PC-9 (cell line): ENCODE measurements at regions not wholly inside any gene's neighbourhood (a gene's known extent, or its start where the extent isn't known, plus 50 kb on each side); places are given as distances from the start of the nearest gene placed in this dataset.

Source experiments
- BruUV-seq: library from RNA; stranded (reverse); fragments of 400-500 nt; replicated peaks from 2 replicates; lab custom pipeline; 2021; lab: Mats Ljungman, UMichigan
- CTCF ChIA-PET: fragments of 300-600 bp; sonication (Branson Sonifier 250); formaldehyde crosslinking; loops from one replicate; lab custom pipeline; 2022; ENCODE audit warnings: antibody characterized with exemption; lab: Charles Lee
- POLR2A ChIA-PET: fragments of 300-600 bp; sonication (Branson Sonifier 250); formaldehyde crosslinking; loops from one replicate; lab custom pipeline; 2022; ENCODE audit warnings: antibody characterized with exemption; ENCODE audit not compliant: unreplicated experiment; lab: Charles Lee
- DNase-seq, 2 experiments: peaks; one replicate each; pipeline versions ENCODE4 v3.0.0 to v3.0.0-alpha.2; 2015 to 2022; ENCODE audit warnings: mixed read lengths in 1 of 2
- H2AFZ ChIP-seq: fragments of 200-600 bp; sonication (generic); 2 replicates; pipeline ENCODE4 v1.8.1; 2017; ENCODE audit warnings: antibody characterized with exemption
- H3F3A ChIP-seq: fragments of 200-600 bp; sonication (generic); 2 replicates; pipeline ENCODE4 v1.8.1; 2017; ENCODE audit warnings: antibody characterized with exemption, mild to moderate bottlenecking, low read depth; ENCODE audit not compliant: insufficient read depth
- H3K27ac ChIP-seq: fragments of 200-600 bp; sonication (generic); 2 replicates; pipeline ENCODE4 v1.6.1; 2016; ENCODE audit warnings: mixed run types
- H3K27me3 ChIP-seq: fragments of 200-600 bp; sonication (generic); 2 replicates; pipeline ENCODE4 v1.6.1; 2016; ENCODE audit warnings: low read depth, mixed run types; ENCODE audit not compliant: insufficient read depth
- H3K36me3 ChIP-seq: fragments of 200-600 bp; sonication (generic); 2 replicates; pipeline ENCODE4 v1.6.1; 2016; ENCODE audit warnings: low read depth, mixed run types
- H3K4me1 ChIP-seq: fragments of 200-600 bp; sonication (generic); replicated peaks from 2 replicates; pipeline ENCODE4 v1.6.1; 2016; ENCODE audit warnings: mixed run types; ENCODE audit not compliant: insufficient read depth
- H3K4me2 ChIP-seq: fragments of 200-600 bp; sonication (generic); 2 replicates; pipeline ENCODE4 v1.6.1; 2017; ENCODE audit warnings: mixed run types
- H3K4me3 ChIP-seq: fragments of 200-600 bp; sonication (generic); 2 replicates; pipeline ENCODE4 v1.6.1; 2016; ENCODE audit warnings: mixed run types
- H3K79me2 ChIP-seq: fragments of 200-600 bp; sonication (generic); 2 replicates; pipeline ENCODE4 v1.6.1; 2017; ENCODE audit warnings: low read depth, mixed run types
- H3K9me2 ChIP-seq: fragments of 200-600 bp; sonication (generic); 2 replicates; pipeline ENCODE4 v1.8.1; 2017; ENCODE audit warnings: mild to moderate bottlenecking; ENCODE audit not compliant: insufficient read depth
- H3K9me3 ChIP-seq: fragments of 200-600 bp; sonication (generic); 2 replicates; pipeline ENCODE4 v1.8.1; 2016; ENCODE audit warnings: low read depth; ENCODE audit not compliant: insufficient read depth
- H4K20me1 ChIP-seq: fragments of 200-600 bp; sonication (generic); 2 replicates; pipeline ENCODE4 v1.8.1; 2017; ENCODE audit not compliant: insufficient read depth
- EZH2 ChIP-seq: fragments of 200-600 bp; sonication (generic); IDR thresholded peaks from 2 replicates; pipeline ENCODE4 v1.8.0; 2017; ENCODE audit warnings: antibody characterized with exemption, low read depth
- intact Hi-C: fragments of 100-400 bp; cut with micrococcal nuclease; formaldehyde crosslinking; loops from one replicate; pipeline ENCODE4 v1.10.0; 2022; ENCODE audit not compliant: unreplicated experiment
- TF ChIP-seq, protein P1 (sequence below): fragments of 200-600 bp; sonication (generic); conservative IDR thresholded peaks from 2 replicates; pipeline ENCODE4 v1.6.1; 2017; ENCODE audit warnings: mixed run types, antibody characterized with exemption, mild to moderate bottlenecking, moderate library complexity

DNA sequence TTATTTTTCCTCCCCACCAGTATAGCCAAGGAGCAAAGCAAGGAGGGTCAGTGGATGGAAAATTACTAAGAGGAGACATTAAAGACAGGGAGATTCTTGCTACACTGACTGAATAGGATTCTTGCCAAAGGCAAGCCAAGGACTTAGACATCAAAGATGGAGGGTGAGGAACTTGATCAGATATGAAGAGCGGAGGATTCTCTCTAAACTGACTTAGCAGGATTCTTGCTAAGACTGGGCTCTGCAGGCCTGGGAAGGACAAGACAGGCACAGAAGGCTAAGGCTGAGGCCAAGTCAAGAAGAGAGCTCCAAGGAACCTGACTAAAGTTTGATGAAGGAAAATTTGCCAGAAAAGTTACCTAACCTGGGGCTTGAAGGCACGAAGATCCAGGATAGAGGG, 143.9 kb upstream of the RMP24 start:
- no peaks in the 10 kb centered on the region for H3K27me3 ChIP-seq
- intact Hi-C loops, result no loop called here
- BruUV-seq, result no TSS peak

DNA sequence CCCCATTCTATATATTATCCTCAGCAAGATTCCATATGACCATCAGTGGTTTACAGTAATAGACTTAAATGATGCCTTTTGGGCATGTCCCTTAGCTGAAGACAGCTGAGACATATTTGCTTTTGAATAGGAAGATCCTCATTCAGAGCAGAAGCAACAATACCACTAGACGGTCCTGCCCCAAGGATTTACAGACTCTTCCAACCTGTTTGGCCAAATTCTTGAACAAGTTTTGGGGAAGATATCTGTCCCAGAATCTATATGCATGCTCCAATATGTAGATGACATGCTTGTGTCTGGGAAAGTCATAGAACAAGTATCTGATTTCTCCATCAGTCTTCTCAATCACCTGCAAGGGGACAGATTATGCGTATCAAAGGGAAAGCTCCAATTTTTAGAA, 137.1 kb upstream of the RMP24 start:
- H3K27ac ChIP-seq, result no peak overlapping the region
- no peak overlapping the region for H3K4me2 ChIP-seq
- H3K79me2 ChIP-seq, result no peaks in the 10 kb centered on the region
- no peak for DNase-seq
- no peaks in the 10 kb centered on the region for H3K27me3 ChIP-seq
- H3K4me1 ChIP-seq, result no peaks in the 10 kb centered on the region
- no peaks in the 10 kb centered on the region for H3F3A ChIP-seq
- H2AFZ ChIP-seq, result no peak overlapping the region
- no peaks in the 10 kb centered on the region for H3K36me3 ChIP-seq
- CTCF ChIA-PET, result no interaction called here
- no TSS peak for BruUV-seq
- no peak overlapping the region for H3K4me3 ChIP-seq
- intact Hi-C loops, result no loop called here
- no peaks in the 10 kb centered on the region for H3K9me3 ChIP-seq
- TF ChIP-seq, protein P1, sequence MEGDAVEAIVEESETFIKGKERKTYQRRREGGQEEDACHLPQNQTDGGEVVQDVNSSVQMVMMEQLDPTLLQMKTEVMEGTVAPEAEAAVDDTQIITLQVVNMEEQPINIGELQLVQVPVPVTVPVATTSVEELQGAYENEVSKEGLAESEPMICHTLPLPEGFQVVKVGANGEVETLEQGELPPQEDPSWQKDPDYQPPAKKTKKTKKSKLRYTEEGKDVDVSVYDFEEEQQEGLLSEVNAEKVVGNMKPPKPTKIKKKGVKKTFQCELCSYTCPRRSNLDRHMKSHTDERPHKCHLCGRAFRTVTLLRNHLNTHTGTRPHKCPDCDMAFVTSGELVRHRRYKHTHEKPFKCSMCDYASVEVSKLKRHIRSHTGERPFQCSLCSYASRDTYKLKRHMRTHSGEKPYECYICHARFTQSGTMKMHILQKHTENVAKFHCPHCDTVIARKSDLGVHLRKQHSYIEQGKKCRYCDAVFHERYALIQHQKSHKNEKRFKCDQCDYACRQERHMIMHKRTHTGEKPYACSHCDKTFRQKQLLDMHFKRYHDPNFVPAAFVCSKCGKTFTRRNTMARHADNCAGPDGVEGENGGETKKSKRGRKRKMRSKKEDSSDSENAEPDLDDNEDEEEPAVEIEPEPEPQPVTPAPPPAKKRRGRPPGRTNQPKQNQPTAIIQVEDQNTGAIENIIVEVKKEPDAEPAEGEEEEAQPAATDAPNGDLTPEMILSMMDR, result no peak
- no peak for TF ChIP-seq EZH2
- POLR2A ChIA-PET, result no interaction called here
- H3K9me2 ChIP-seq, result no peaks in the 10 kb centered on the region
- no peaks in the 10 kb centered on the region for H4K20me1 ChIP-seq

More for the DNA sequence above, 143.9 kb upstream of the RMP24 start:
- Histone ChIP-seq H3K27ac (no peak overlapping the region), H3F3A (no peaks in the 10 kb centered on the region), H3K4me2 (no peak overlapping the region), H3K36me3 (no peaks in the 10 kb centered on the region), H3K4me1 (no peaks in the 10 kb centered on the region), H3K9me2 (no peaks in the 10 kb centered on the region), H4K20me1 (no peaks in the 10 kb centered on the region), H3K9me3 (no peaks in the 10 kb centered on the region), H3K4me3 (no peak overlapping the region), H3K79me2 (no peaks in the 10 kb centered on the region), H2AFZ (no peak overlapping the region)
- CTCF ChIA-PET, result no interaction called here
- POLR2A ChIA-PET, result no interaction called here
- no peak for TF ChIP-seq EZH2
- no peak for DNase-seq

DNA sequence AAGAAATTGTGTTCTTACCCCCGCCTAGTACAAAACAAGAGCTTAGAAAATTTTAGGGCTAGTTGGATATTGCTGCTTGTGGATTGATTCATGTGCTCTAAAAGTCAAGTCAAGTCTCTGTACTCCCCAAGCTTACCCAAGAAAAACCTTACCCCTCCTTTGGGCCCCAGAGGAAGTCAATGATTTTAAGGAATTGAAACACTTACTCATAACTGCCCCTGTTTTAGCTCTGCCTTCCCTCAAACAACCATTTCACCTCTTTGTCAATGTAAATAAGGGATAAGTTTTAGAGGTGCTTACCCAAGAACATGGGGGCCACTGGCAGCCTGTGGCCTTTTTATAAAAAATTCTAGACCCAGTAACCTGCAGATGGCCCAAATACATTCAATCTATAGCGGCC, 136.6 kb upstream of the RMP24 start:
- Histone ChIP-seq H3K4me2 (no peak overlapping the region), H3K9me2 (no peaks in the 10 kb centered on the region), H3K4me3 (no peak overlapping the region), H3K79me2 (no peaks in the 10 kb centered on the region), H4K20me1 (no peaks in the 10 kb centered on the region), H3K27ac (no peak overlapping the region), H3K9me3 (no peaks in the 10 kb centered on the region), H3K36me3 (no peaks in the 10 kb centered on the region), H3K27me3 (no peaks in the 10 kb centered on the region), H2AFZ (no peak overlapping the region), H3K4me1 (no peaks in the 10 kb centered on the region), H3F3A (no peaks in the 10 kb centered on the region)
- ChIA-PET CTCF (no interaction called here), POLR2A (no interaction called here)
- no peak for TF ChIP-seq EZH2
- TF ChIP-seq, protein P1, result no peak
- intact Hi-C loops, result no loop called here
- no TSS peak for BruUV-seq
- DNase-seq, result no peak

DNA sequence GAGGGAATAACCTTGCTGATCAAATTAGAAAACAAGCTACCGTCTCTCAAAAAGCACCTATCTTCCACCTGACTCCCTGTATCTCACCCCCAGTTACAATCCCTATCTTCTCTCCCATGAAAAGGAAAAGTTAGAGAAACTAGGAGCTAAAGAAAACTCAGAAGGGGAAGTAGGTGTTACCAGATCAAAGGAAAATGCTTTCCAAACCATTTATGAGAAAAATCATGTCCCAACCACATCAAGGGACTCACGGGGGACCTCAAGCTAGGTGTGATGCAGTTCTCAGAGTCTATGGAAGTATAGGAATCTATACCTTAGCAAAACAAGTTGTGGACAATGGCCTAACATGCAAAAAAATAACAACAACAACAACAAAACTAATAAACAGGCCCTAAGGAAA, 135.5 kb upstream of the RMP24 start:
- Histone ChIP-seq H3K27ac (no peak overlapping the region), H4K20me1 (no peaks in the 10 kb centered on the region), H3K27me3 (no peaks in the 10 kb centered on the region), H3F3A (no peaks in the 10 kb centered on the region), H3K4me1 (no peaks in the 10 kb centered on the region), H3K4me3 (no peak overlapping the region), H3K79me2 (no peaks in the 10 kb centered on the region), H3K36me3 (no peaks in the 10 kb centered on the region), H2AFZ (no peak overlapping the region), H3K9me2 (no peaks in the 10 kb centered on the region), H3K9me3 (no peaks in the 10 kb centered on the region), H3K4me2 (no peak overlapping the region)
- TF ChIP-seq, protein P1, result no peak
- TF ChIP-seq EZH2, result no peak
- DNase-seq, result no peak
- ChIA-PET CTCF (no interaction called here), POLR2A (no interaction called here)
- BruUV-seq, result no TSS peak
- intact Hi-C loops, result no loop called here
